Heart left ventricle (tissue), 16 donors: ENCODE measurements at regions not wholly inside any gene's neighbourhood (a gene's known extent, or its start where the extent isn't known, plus 50 kb on each side); places are given as distances from the start of the nearest gene placed in this dataset.

Experiments used
- ATAC-seq, 4 donors: fragments of 200-7000 bp; cut with Tn5 transposase; one replicate each; pipeline ENCODE4 v1.9.1; 2020 to 2022; ENCODE audit warnings: moderate library complexity in 4 of 4, mild to moderate bottlenecking in 3 of 4, moderate number of reproducible peaks in 1 of 4
- DNase-seq, 5 donors: peaks; one replicate each; pipeline ENCODE4 v3.0.0-alpha.2; 2020
- H3K27ac ChIP-seq, 12 donors: fragments of 200-600 bp; sonication (generic) in 4 of 12; one replicate each; pipeline versions ENCODE4 v1.5.0 to v1.8.0; 2016 to 2022; ENCODE audit warnings: mild to moderate bottlenecking in 2 of 12
- H3K27me3 ChIP-seq, 9 donors: fragments of 200-600 bp; sonication (generic) in 2 of 9; one replicate each; pipeline versions ENCODE4 v1.5.1 to v1.8.0; 2016 to 2022; ENCODE audit warnings: mild to moderate bottlenecking in 3 of 9
- H3K36me3 ChIP-seq, 9 donors: fragments of 200-600 bp; sonication (generic) in 2 of 9; one replicate each; pipeline versions ENCODE4 v1.5.0 to v1.8.0; 2018 to 2022; ENCODE audit warnings: mild to moderate bottlenecking in 2 of 9
- H3K4me1 ChIP-seq, 12 donors: fragments of 200-600 bp; sonication (generic) in 4 of 12; one replicate each; pipeline versions ENCODE4 v1.5.0 to v1.8.0; 2016 to 2022; ENCODE audit warnings: mild to moderate bottlenecking in 3 of 12
- H3K4me3 ChIP-seq, 12 donors: fragments of 200-600 bp; sonication (generic) in 4 of 12; one replicate each; pipeline versions ENCODE4 v1.5.0 to v1.8.0; 2017 to 2022; ENCODE audit warnings: mild to moderate bottlenecking in 9 of 12, moderate library complexity in 4 of 12
- H3K9me3 ChIP-seq, 12 donors: fragments of 200-600 bp; sonication (generic) in 4 of 12; one replicate each; pipeline versions ENCODE4 v1.5.0 to v1.8.0; 2016 to 2022; ENCODE audit warnings: mild to moderate bottlenecking in 1 of 12
- CTCF ChIP-seq, 12 donors: fragments of 200-600 bp; sonication (generic) in 4 of 12; IDR thresholded peaks; one replicate each; pipeline versions ENCODE4 v1.5.0 to v1.8.0; 2018 to 2022; ENCODE audit warnings: antibody characterized with exemption in 12 of 12, mild to moderate bottlenecking in 5 of 12
- POLR2A ChIP-seq, 2 donors: fragments of 450-650 bp; IDR thresholded peaks; one replicate each; pipeline ENCODE4 v1.6.1; 2017; ENCODE audit warnings: antibody characterized with exemption in 2 of 2, mild to moderate bottlenecking in 2 of 2, moderate library complexity in 2 of 2
- WGBS, 4 donors: extraction: QIAGEN DNeasy Blood & Tissue Kit in 2 of 4; methylation state at CpG; one replicate each; pipeline versions ENCODE4 v1.1.5 to v1.1.7; 2013 to 2018; 5-methylcytosine and 5-hydroxymethylcytosine counted together
- intact Hi-C, 10 donors: fragments of 100-400 bp; cut with DNase I; formaldehyde crosslinking; loops; one replicate each; pipeline versions ENCODE4 v1.11.1 to v1.14.2; 2022
- donor health status: ischemic (EF 13 %, LVEDD 7.1; RV severe dilation, severe dysfunction).
- donor health status: healthy with polysubstance abuse.
- donor health status: DM: no; HTN: yes; CAD: no.
- donor health status: DM: no; HTN: no; CAD: no.
- donor health status: ischemic (EF 25% LVEDD 6.9; RV normal size, moderate dysfunction).
- donor health status: ischemic (EF 25% LVEDD 5.7; RV mildly dilated, moderate dysfunction).
- donor health status: healthy.
- donor health status: DM: yes; HTN: yes; CAD: no.
- donor health status: ischemic (EF 35%, LVEDD 5.7; RV mildly dilated, moderate dysfunction).
- donor health status: nonischemic (EF 11% LVEDD 7.7; RV severe dilation, severe dysfunction).
- donor health status: DM: yes; HTN: yes; CAD: no.
- donor health status: PGD.
- donor health status: ischemic (EF 29% LVEDD 5.4; RV normal size, mild dysfunction).
- donor health status: nonischemic (EF 23%, LVEDD 6.1; RV moderate dilation, normal function).

- intact Hi-C loops: no loop called here
Observed at GRCh38 chr13:65154661-65155447, 2075.3 kb downstream of the PCDH9 start.

GRCh38 chr13:65149687-65150086 is 2080.4 kb downstream of the PCDH9 start:
- DNase-seq (peak in 2 of 5 donors; percentile 18 to 51), ATAC-seq (no peak)
- Histone ChIP-seq H3K36me3 (no peaks in the 10 kb centered on the region), H3K9me3 (no peaks in the 10 kb centered on the region), H3K27me3 (no peaks in the 10 kb centered on the region), H3K4me3 (no peak overlapping the region), H3K4me1 (no peaks in the 10 kb centered on the region), H3K27ac (no peak overlapping the region)
- TF ChIP-seq CTCF (IDR thresholded peaks at IDR 0.05) (no peak), POLR2A (IDR thresholded peaks at IDR 0.05) (no peak)
- intact Hi-C loops: no loop called here
- whole genome bisulfite sequencing, 4 donors: 89 to 96% (median 93%) methylated on average over 30 to 37 of the region's 37 CpGs

More at GRCh38 chr13:65154661-65155447, 2075.3 kb downstream of the PCDH9 start:
- Histone ChIP-seq H3K27me3 (no peaks in the 10 kb centered on the region), H3K36me3 (no peaks in the 10 kb centered on the region), H3K4me1 (no peaks in the 10 kb centered on the region), H3K27ac (no peak overlapping the region), H3K4me3 (no peak overlapping the region), H3K9me3 (no peaks in the 10 kb centered on the region)
- 88 to 90% (median 89%) methylated on average over 5 of the region's 5 CpGs for WGBS, 4 donors
- no peak for TF ChIP-seq POLR2A (IDR thresholded peaks at IDR 0.05)
- TF ChIP-seq CTCF (IDR thresholded peaks at IDR 0.05): no peak
- DNase-seq (no peak), ATAC-seq (no peak)

- no peaks in the 10 kb centered on the region for H3K27me3 ChIP-seq
- ATAC-seq (no peak), DNase-seq (no peak)
- WGBS, 4 donors: 87 to 95% (median 92%) methylated on average over 3 of the region's 3 CpGs
- no peak overlapping the region for H3K4me3 ChIP-seq
- intact Hi-C loops: no loop called here
- H3K4me1 ChIP-seq: no peaks in the 10 kb centered on the region
- H3K9me3 ChIP-seq: peaks cover 0 to 3% (median 0%) of the 10 kb centered on the region in 12 donors
- no peak for TF ChIP-seq CTCF (IDR thresholded peaks at IDR 0.05)
- no peak for TF ChIP-seq POLR2A (IDR thresholded peaks at IDR 0.05)
- H3K36me3 ChIP-seq: no peaks in the 10 kb centered on the region
- H3K27ac ChIP-seq: no peak overlapping the region
Observed at GRCh38 chr13:65143920-65144319, 2086.2 kb downstream of the PCDH9 start.

- intact Hi-C loops: no loop called here
- 60 to 69% (median 67%) methylated on average over 7 of the region's 7 CpGs for WGBS, 4 donors
- no peak for ATAC-seq
- TF ChIP-seq POLR2A (IDR thresholded peaks at IDR 0.05): no peak
- no peaks in the 10 kb centered on the region for H3K36me3 ChIP-seq
- H3K4me3 ChIP-seq: no peak overlapping the region
- H3K27me3 ChIP-seq: no peaks in the 10 kb centered on the region
- no peaks in the 10 kb centered on the region for H3K9me3 ChIP-seq
- no peaks in the 10 kb centered on the region for H3K4me1 ChIP-seq
- H3K27ac ChIP-seq: no peak overlapping the region
- DNase-seq: no peak
Observed at GRCh38 chr13:65133094-65133493, 2097.0 kb downstream of the PCDH9 start.

- 36 to 56% (median 38%) methylated on average over 1 of the region's 1 CpG for WGBS, 4 donors
Observed at GRCh38 chr13:65125236-65125635, 2104.9 kb downstream of the PCDH9 start.

More at GRCh38 chr13:65125236-65125635, 2104.9 kb downstream of the PCDH9 start:
- Histone ChIP-seq H3K4me1 (no peaks in the 10 kb centered on the region), H3K9me3 (no peaks in the 10 kb centered on the region), H3K4me3 (no peak overlapping the region), H3K27ac (no peak overlapping the region), H3K27me3 (no peaks in the 10 kb centered on the region), H3K36me3 (no peaks in the 10 kb centered on the region)
- no peak for TF ChIP-seq POLR2A (IDR thresholded peaks at IDR 0.05)
- TF ChIP-seq CTCF (IDR thresholded peaks at IDR 0.05): no peak
- intact Hi-C loops: no loop called here
- DNase-seq: no peak
- ATAC-seq: no peak
